CD14-positive monocyte (primary cell): ENCODE measurements at regions not wholly inside any gene's neighbourhood (a gene's known extent, or its start where the extent isn't known, plus 50 kb on each side); places are given as distances from the start of the nearest gene placed in this dataset.

Experiments
- DNase-seq, 3 donors: peaks; one replicate each; pipeline ENCODE4 v3.0.0-alpha.2; 2011 to 2022
- H2AFZ ChIP-seq: 2 replicates; pipeline ENCODE4 v1.6.0; 2012; ENCODE audit warnings: mild to moderate bottlenecking, low read depth, low read length, inconsistent platforms; ENCODE audit not compliant: insufficient read depth, poor library complexity, severe bottlenecking
- H3K27ac ChIP-seq, 2 donors: 1 replicate in 1 of 2; 2 replicates in 1 of 2; pipeline ENCODE4 v1.5.1; 2012 to 2013; ENCODE audit warnings: low read length in 2 of 2, control low read depth in 1 of 2, inconsistent platforms in 1 of 2, low read depth in 1 of 2, mild to moderate bottlenecking in 1 of 2
- H3K27me3 ChIP-seq, 2 donors: one replicate each; pipeline versions ENCODE4 v1.6.0 to v1.6.1; 2011 to 2013; ENCODE audit warnings: low read length in 2 of 2; ENCODE audit not compliant: control insufficient read depth in 2 of 2, insufficient read depth in 2 of 2
- H3K36me3 ChIP-seq, 2 donors: replicated peaks in 1 of 2; 1 replicate in 1 of 2; 2 replicates in 1 of 2; pipeline versions ENCODE4 v1.5.1 to v1.6.1; 2012 to 2013; ENCODE audit warnings: low read length in 2 of 2, control low read depth in 1 of 2, inconsistent platforms in 1 of 2, mild to moderate bottlenecking in 1 of 2; ENCODE audit not compliant: insufficient read depth in 2 of 2, control insufficient read depth in 1 of 2
- H3K4me1 ChIP-seq, 2 donors: 1 replicate in 1 of 2; 2 replicates in 1 of 2; pipeline versions ENCODE4 v1.5.1 to v1.6.1; 2012 to 2013; ENCODE audit warnings: low read length in 2 of 2, control low read depth in 1 of 2, inconsistent platforms in 1 of 2, mild to moderate bottlenecking in 1 of 2, moderate library complexity in 1 of 2; ENCODE audit not compliant: insufficient read depth in 2 of 2, control insufficient read depth in 1 of 2
- H3K4me2 ChIP-seq: replicated peaks from 2 replicates; pipeline ENCODE3; 2012; ENCODE audit warnings: low read length, moderate library complexity, mild to moderate bottlenecking; ENCODE audit not compliant: poor library complexity, severe bottlenecking; ENCODE audit errors: extremely low read depth
- H3K4me3 ChIP-seq, 3 experiments: fragments of 200-600 bp in 1 of 3; sonication (generic) in 1 of 3; replicated peaks in 1 of 3; 1 replicate in 2 of 3; 2 replicates in 1 of 3; pipeline ENCODE4 v1.5.1; 2011 to 2013; ENCODE audit warnings: low read length in 3 of 3, mild to moderate bottlenecking in 3 of 3, control low read depth in 2 of 3, low read depth in 2 of 3, inconsistent platforms in 1 of 3, moderate library complexity in 1 of 3
- H3K79me2 ChIP-seq: 2 replicates; pipeline ENCODE4 v1.6.0; 2012; ENCODE audit warnings: mild to moderate bottlenecking, control low read depth, inconsistent platforms, low read length, moderate library complexity; ENCODE audit not compliant: insufficient read depth
- H3K9ac ChIP-seq: 2 replicates; pipeline ENCODE4 v1.6.0; 2017; ENCODE audit warnings: low read length, mild to moderate bottlenecking; ENCODE audit not compliant: insufficient read depth, poor library complexity, severe bottlenecking
- H3K9me3 ChIP-seq, 2 donors: replicated peaks in 1 of 2; 1 replicate in 1 of 2; 2 replicates in 1 of 2; pipeline versions ENCODE4 v1.5.1 to v1.6.1; 2012 to 2013; ENCODE audit warnings: low read length in 2 of 2, control low read depth in 1 of 2; ENCODE audit not compliant: control insufficient read depth in 1 of 2, insufficient read depth in 1 of 2
- H4K20me1 ChIP-seq: 2 replicates; pipeline ENCODE4 v1.6.0; 2012; ENCODE audit warnings: mild to moderate bottlenecking, low read length, control low read depth, moderate library complexity; ENCODE audit not compliant: insufficient read depth
- H3K27ac Mint-ChIP-seq, 7 donors: one replicate each; pipeline ENCODE4 v1.8.0; 2020; ENCODE audit warnings: mild to moderate bottlenecking in 7 of 7, mixed read lengths in 7 of 7, moderate library complexity in 6 of 7, inconsistent platforms in 2 of 7
- H3K27me3 Mint-ChIP-seq, 3 donors: one replicate each; pipeline ENCODE4 v1.8.0; 2021 to 2022; ENCODE audit warnings: low read depth in 3 of 3, mild to moderate bottlenecking in 3 of 3, mixed read lengths in 3 of 3, moderate library complexity in 3 of 3, inconsistent platforms in 1 of 3
- H3K36me3 Mint-ChIP-seq, 2 donors: one replicate each; pipeline ENCODE4 v1.8.0; 2020; ENCODE audit warnings: mixed read lengths in 2 of 2, inconsistent platforms in 1 of 2, mild to moderate bottlenecking in 1 of 2
- H3K4me1 Mint-ChIP-seq: one replicate; pipeline ENCODE4 v1.8.0; 2020; ENCODE audit warnings: mild to moderate bottlenecking, mixed read lengths
- H3K4me3 Mint-ChIP-seq, 2 donors: one replicate each; pipeline ENCODE4 v1.8.0; 2020; ENCODE audit warnings: mild to moderate bottlenecking in 2 of 2, mixed read lengths in 2 of 2, moderate library complexity in 1 of 2
- H3K9me3 Mint-ChIP-seq, 7 donors: one replicate each; pipeline ENCODE4 v1.8.0; 2020 to 2022; ENCODE audit warnings: mixed read lengths in 7 of 7, mild to moderate bottlenecking in 6 of 7, moderate library complexity in 6 of 7, inconsistent platforms in 2 of 7
- WGBS: methylation state at CpG from one replicate; pipeline ENCODE4 v1.1.5; 2013; ENCODE audit warnings: missing lambda C conversion rate; ENCODE audit not compliant: insufficient coverage; 5-methylcytosine and 5-hydroxymethylcytosine counted together
- intact Hi-C, 2 donors: fragments of 100-400 bp; cut with micrococcal nuclease; formaldehyde crosslinking; loops; one replicate each; pipeline versions ENCODE4 v1.15.0 to v1.15.1; 2023
- TF ChIP-seq, protein P1 (sequence below): fragments of 200-600 bp; IDR thresholded peaks from one replicate; pipeline ENCODE4 v1.8.0; 2022; ENCODE audit warnings: antibody characterized with exemption, mild to moderate bottlenecking

GRCh38 chr2:146847846-146848245, 997.0 kb upstream of the ACVR2A start:
- H3K4me1 Mint-ChIP-seq, result no peaks in the 10 kb centered on the region
- H3K27me3 Mint-ChIP-seq, result no peaks in the 10 kb centered on the region
- DNase-seq, result no peak
- Histone ChIP-seq H2AFZ (no peak overlapping the region), H3K4me1 (no peaks in the 10 kb centered on the region), H3K9ac (no peak overlapping the region), H3K27me3 (no peaks in the 10 kb centered on the region), H3K79me2 (no peaks in the 10 kb centered on the region), H3K4me2 (no peak overlapping the region), H4K20me1 (no peaks in the 10 kb centered on the region), H3K4me3 (no peak overlapping the region), H3K9me3 (no peaks in the 10 kb centered on the region), H3K27ac (no peak overlapping the region), H3K36me3 (no peaks in the 10 kb centered on the region)
- intact Hi-C loops, result no loop called here
- no peaks in the 10 kb centered on the region for H3K36me3 Mint-ChIP-seq
- TF ChIP-seq, protein P1, sequence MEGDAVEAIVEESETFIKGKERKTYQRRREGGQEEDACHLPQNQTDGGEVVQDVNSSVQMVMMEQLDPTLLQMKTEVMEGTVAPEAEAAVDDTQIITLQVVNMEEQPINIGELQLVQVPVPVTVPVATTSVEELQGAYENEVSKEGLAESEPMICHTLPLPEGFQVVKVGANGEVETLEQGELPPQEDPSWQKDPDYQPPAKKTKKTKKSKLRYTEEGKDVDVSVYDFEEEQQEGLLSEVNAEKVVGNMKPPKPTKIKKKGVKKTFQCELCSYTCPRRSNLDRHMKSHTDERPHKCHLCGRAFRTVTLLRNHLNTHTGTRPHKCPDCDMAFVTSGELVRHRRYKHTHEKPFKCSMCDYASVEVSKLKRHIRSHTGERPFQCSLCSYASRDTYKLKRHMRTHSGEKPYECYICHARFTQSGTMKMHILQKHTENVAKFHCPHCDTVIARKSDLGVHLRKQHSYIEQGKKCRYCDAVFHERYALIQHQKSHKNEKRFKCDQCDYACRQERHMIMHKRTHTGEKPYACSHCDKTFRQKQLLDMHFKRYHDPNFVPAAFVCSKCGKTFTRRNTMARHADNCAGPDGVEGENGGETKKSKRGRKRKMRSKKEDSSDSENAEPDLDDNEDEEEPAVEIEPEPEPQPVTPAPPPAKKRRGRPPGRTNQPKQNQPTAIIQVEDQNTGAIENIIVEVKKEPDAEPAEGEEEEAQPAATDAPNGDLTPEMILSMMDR, result no peak
- H3K9me3 Mint-ChIP-seq, result peaks cover 0 to 4% (median 0%) of the 10 kb centered on the region in 7 donors
- no peak overlapping the region for H3K27ac Mint-ChIP-seq
- H3K4me3 Mint-ChIP-seq, result no peak overlapping the region

DNA sequence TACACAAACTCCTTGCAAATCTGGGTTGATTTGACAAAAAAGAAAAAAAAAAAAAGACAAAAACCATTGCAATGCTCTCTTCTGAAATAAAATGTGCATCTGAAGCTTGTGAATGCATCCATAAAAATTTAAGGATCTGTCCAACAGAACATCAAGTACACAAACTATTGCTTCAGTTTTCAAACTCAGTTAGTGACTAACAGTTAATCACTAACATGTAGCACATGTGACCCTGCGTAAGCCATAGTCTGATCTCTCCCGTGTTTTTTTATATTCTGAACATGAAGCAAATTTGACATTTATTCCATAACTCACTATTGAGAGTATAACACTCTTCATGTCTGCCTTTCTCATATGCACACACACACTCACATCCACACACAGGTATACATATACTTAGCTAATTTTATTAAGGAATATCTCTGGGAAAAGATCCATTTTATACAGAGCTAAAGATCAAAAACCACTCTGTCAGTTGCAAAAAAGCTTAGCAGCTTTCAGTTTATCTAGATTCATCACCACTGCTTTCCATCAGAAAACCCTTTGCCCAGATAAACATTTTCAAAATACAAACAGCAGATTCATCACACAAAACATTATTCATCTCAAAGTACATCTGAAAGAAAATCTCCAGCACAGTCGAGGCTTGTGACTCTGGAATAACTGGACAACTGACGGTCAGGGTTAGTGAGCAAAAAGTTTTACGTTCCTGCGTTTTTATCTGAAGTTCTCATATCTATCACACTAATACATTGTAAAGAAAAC, 1000.4 kb upstream of the ACVR2A start:
- no peaks in the 10 kb centered on the region for H4K20me1 ChIP-seq
- Mint-ChIP-seq H3K27ac (no peak overlapping the region), H3K36me3 (no peaks in the 10 kb centered on the region), H3K4me1 (no peaks in the 10 kb centered on the region), H3K9me3 (peaks cover 0 to 5% (median 2%) of the 10 kb centered on the region in 7 donors), H3K27me3 (no peaks in the 10 kb centered on the region), H3K4me3 (no peak overlapping the region)
- H3K9me3 ChIP-seq, result no peaks in the 10 kb centered on the region
- H2AFZ ChIP-seq, result no peak overlapping the region
- TF ChIP-seq, protein P1, result no peak
- 83% methylated on average over 4 of the region's 6 CpGs for WGBS
- H3K4me2 ChIP-seq, result no peak overlapping the region
- no peak overlapping the region for H3K27ac ChIP-seq
- H3K4me3 ChIP-seq, result no peak overlapping the region
- no peaks in the 10 kb centered on the region for H3K79me2 ChIP-seq
- no peaks in the 10 kb centered on the region for H3K27me3 ChIP-seq
- no peaks in the 10 kb centered on the region for H3K36me3 ChIP-seq
- no peak overlapping the region for H3K9ac ChIP-seq
- DNase-seq, result no peak
- H3K4me1 ChIP-seq, result no peaks in the 10 kb centered on the region
- intact Hi-C loops, result no loop called here
